Ovary (tissue), 3 donors: ENCODE measurements at regions not wholly inside any gene's neighbourhood (a gene's known extent, or its start where the extent isn't known, plus 50 kb on each side); places are given as distances from the start of the nearest gene placed in this dataset.

ENCODE experiments used
- EP300 ChIP-seq: sonication (generic); formaldehyde crosslinking; IDR thresholded peaks from one replicate; pipeline ENCODE4 v1.6.1; 2017; ENCODE audit warnings: antibody characterized with exemption
- POLR2A ChIP-seq: fragments of 450-650 bp; IDR thresholded peaks from one replicate; pipeline ENCODE4 v1.6.1; 2017; ENCODE audit warnings: antibody characterized with exemption, mild to moderate bottlenecking, moderate library complexity
- TF ChIP-seq, protein P1 (sequence below), 3 donors: fragments of 450-650 bp in 2 of 3; fragments of 200-600 bp in 1 of 3; IDR thresholded peaks; one replicate each; pipeline versions ENCODE4 v1.5.1 to v1.8.0; 2016 to 2022; ENCODE audit warnings: antibody characterized with exemption in 3 of 3, mild to moderate bottlenecking in 1 of 3
- donor health status: DM: no; HTN: no; CAD: no.

DNA sequence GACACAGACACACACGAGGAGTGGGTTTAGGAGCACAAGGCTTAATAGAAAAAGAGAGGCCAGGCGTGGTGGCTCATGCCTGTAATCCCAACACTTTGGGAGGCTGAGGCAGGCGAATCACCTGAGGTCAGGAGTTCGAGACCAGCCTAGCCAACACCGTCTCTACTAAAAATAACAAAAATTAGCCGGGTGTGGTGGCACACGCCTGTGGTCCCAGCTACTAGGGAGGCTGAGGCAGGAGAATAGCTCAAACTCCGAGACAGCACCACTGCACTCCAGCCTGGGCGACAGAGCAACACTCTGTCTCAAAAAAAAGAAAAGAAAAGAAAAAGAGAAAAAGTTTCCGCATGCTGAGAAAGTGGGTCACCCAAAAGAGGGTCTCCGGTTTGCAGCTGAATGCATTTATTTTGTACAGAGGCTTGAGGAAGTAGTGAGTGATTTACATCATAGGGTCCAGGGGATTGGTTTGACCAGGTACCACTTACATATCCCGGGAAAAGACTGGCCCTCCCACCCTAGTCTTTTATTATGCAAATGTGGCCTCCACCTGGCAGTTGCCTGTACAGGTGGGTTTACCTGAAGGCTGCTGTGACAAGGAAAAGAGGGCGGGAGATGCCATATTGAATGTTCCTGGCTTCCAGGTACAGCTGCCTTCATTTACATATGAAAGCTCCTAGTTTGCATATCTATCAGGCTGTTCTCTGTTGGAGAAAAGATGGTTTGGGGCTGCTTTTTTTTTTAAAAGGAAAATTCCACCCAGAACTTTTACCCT is 366.2 kb upstream of the GRAMD2B start:
- TF ChIP-seq EP300 (no peak), POLR2A (no peak)
- TF ChIP-seq, protein P1, sequence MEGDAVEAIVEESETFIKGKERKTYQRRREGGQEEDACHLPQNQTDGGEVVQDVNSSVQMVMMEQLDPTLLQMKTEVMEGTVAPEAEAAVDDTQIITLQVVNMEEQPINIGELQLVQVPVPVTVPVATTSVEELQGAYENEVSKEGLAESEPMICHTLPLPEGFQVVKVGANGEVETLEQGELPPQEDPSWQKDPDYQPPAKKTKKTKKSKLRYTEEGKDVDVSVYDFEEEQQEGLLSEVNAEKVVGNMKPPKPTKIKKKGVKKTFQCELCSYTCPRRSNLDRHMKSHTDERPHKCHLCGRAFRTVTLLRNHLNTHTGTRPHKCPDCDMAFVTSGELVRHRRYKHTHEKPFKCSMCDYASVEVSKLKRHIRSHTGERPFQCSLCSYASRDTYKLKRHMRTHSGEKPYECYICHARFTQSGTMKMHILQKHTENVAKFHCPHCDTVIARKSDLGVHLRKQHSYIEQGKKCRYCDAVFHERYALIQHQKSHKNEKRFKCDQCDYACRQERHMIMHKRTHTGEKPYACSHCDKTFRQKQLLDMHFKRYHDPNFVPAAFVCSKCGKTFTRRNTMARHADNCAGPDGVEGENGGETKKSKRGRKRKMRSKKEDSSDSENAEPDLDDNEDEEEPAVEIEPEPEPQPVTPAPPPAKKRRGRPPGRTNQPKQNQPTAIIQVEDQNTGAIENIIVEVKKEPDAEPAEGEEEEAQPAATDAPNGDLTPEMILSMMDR (IDR thresholded peaks at IDR 0.05), result no peak
